ENCODE measurements at regions not wholly inside any gene's neighbourhood (a gene's known extent, or its start where the extent isn't known, plus 50 kb on each side); places are given as distances from the start of the nearest gene placed in this dataset.

DNA sequence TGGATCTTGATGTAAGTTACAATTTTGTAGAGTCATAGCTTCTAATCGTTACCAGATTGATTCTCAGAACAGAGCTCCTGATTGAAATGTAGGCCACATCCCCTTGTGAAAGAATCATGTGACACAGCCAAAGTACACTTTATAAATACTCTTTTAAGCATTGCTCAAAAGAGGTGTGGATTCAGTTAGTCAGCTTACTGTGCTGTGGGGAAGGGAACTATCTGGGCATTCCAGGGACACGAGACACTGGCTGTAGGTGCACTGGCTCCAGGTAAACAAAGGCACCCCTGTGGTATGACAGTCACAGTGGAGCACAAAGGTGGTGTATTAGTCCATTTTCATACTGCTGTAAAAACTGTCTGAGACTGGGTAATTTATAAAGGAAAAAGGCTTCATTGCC is 222.8 kb downstream of the LIG4 start:
- ChIA-PET CTCF (no interaction called here), RAD21 (ENCODE audit: low non-redundant PET in 1 of 2, low total read pairs in 2 of 2, uncharacterized antibody in 2 of 2, unreplicated experiment in 2 of 2) (no interaction called here), POLR2A (no interaction called here)
- Histone ChIP-seq H3K9me2 (ENCODE audit: insufficient read depth) (no peaks in the 10 kb centered on the region), H3K27ac (ENCODE audit: low read depth, low read length) (no peak overlapping the region), H3K9me3 (ENCODE audit: control insufficient read depth in 1 of 2, insufficient read depth in 1 of 2, low read depth in 1 of 2, low read length in 2 of 2) (peaks cover 10 to 17% of the 10 kb centered on the region in 2 experiments; a peak in 2 of 4 replicates), H3K4me1 (ENCODE audit: control insufficient read depth in 1 of 2, insufficient read depth in 2 of 2, low read length in 2 of 2) (no peaks in the 10 kb centered on the region), H3K79me2 (ENCODE audit: insufficient read depth, low read length) (no peaks in the 10 kb centered on the region), H3K4me3 (replicated peaks in 1 of 2; ENCODE audit: low read depth in 1 of 2, low read length in 2 of 2) (no peak overlapping the region), H2AFZ (ENCODE audit: low read depth, low read length, poor library complexity, severe bottlenecking) (no peak overlapping the region), H4K20me1 (ENCODE audit: insufficient read depth) (no peaks in the 10 kb centered on the region; the same call in 1 of the 2 replicates), H3K36me3 (ENCODE audit: control insufficient read depth in 1 of 2, insufficient read depth in 2 of 2, low read length in 2 of 2) (no peaks in the 10 kb centered on the region), H3K9ac (ENCODE audit: low read length) (no peak overlapping the region), H3K27me3 (ENCODE audit: insufficient read depth, low read length) (no peaks in the 10 kb centered on the region), H3K4me2 (ENCODE audit: low read length) (no peak overlapping the region)
- no peak for TF ChIP-seq TCF7L2 (IDR thresholded peaks at IDR 0.05; ENCODE audit: borderline replicate concordance, extremely low read depth, insufficient read depth, insufficient read length)
- TF ChIP-seq SIN3A (IDR thresholded peaks at IDR 0.05; ENCODE audit: low read depth): no peak
- TF ChIP-seq, protein P1, sequence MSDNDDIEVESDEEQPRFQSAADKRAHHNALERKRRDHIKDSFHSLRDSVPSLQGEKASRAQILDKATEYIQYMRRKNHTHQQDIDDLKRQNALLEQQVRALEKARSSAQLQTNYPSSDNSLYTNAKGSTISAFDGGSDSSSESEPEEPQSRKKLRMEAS (IDR thresholded peaks at IDR 0.05): no peak
- no peak for TF ChIP-seq SRF (IDR thresholded peaks at IDR 0.05; ENCODE audit: low read depth)
- TF ChIP-seq, protein P2, sequence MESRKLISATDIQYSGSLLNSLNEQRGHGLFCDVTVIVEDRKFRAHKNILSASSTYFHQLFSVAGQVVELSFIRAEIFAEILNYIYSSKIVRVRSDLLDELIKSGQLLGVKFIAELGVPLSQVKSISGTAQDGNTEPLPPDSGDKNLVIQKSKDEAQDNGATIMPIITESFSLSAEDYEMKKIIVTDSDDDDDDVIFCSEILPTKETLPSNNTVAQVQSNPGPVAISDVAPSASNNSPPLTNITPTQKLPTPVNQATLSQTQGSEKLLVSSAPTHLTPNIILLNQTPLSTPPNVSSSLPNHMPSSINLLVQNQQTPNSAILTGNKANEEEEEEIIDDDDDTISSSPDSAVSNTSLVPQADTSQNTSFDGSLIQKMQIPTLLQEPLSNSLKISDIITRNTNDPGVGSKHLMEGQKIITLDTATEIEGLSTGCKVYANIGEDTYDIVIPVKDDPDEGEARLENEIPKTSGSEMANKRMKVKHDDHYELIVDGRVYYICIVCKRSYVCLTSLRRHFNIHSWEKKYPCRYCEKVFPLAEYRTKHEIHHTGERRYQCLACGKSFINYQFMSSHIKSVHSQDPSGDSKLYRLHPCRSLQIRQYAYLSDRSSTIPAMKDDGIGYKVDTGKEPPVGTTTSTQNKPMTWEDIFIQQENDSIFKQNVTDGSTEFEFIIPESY (IDR thresholded peaks at IDR 0.05; ENCODE audit: extremely low read depth, insufficient replicate concordance, low read length): no peak
- intact Hi-C loops (cut with micrococcal nuclease): no loop called here
- ATAC-seq (no peak), DNase-seq (ENCODE audit: low read depth, low spot score) (no peak)
- no TSS peak for BruUV-seq (replicated peaks)

DNA sequence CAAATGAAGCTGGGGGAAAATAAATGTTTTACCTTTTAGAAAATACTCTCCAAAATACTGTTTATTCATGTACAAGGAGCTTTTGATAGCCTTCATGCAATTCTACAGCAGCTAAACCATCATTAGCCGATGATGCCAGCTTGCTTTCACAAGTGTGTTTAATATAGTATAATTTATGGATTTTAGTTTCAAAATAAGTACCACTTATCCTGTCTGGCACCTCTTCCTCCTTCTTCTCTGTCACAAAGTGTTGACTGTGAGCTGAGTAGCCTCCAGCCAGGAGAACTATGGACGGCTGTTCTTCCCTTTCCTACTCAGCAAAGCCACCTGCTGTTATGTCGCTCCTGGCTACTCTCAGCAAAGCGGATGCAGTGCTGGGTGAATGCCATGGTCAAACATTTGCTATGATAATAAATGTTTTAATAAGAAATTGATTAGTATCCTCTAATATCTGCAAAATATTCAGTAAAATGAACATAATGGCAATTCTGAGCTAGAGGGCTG is 238.2 kb downstream of the LIG4 start:
- Histone ChIP-seq H3K27ac (ENCODE audit: low read depth, low read length) (no peak overlapping the region), H3K4me1 (ENCODE audit: control insufficient read depth in 1 of 2, insufficient read depth in 2 of 2, low read length in 2 of 2) (no peaks in the 10 kb centered on the region), H3K4me2 (ENCODE audit: low read length) (no peak overlapping the region), H3K79me2 (ENCODE audit: insufficient read depth, low read length) (no peaks in the 10 kb centered on the region), H3K9me3 (ENCODE audit: control insufficient read depth in 1 of 2, insufficient read depth in 1 of 2, low read depth in 1 of 2, low read length in 2 of 2) (peaks cover 3 to 18% of the 10 kb centered on the region in 2 experiments; a peak in 2 of 4 replicates), H3K36me3 (ENCODE audit: control insufficient read depth in 1 of 2, insufficient read depth in 2 of 2, low read length in 2 of 2) (no peaks in the 10 kb centered on the region), H2AFZ (ENCODE audit: low read depth, low read length, poor library complexity, severe bottlenecking) (no peak overlapping the region), H3K9me2 (ENCODE audit: insufficient read depth) (no peaks in the 10 kb centered on the region), H3K27me3 (ENCODE audit: insufficient read depth, low read length) (no peaks in the 10 kb centered on the region), H3K4me3 (replicated peaks in 1 of 2; ENCODE audit: low read depth in 1 of 2, low read length in 2 of 2) (no peak overlapping the region), H3K9ac (ENCODE audit: low read length) (no peak overlapping the region), H4K20me1 (ENCODE audit: insufficient read depth) (no peaks in the 10 kb centered on the region)
- BruUV-seq (replicated peaks): no TSS peak
- DNase-seq (ENCODE audit: low read depth, low spot score) (no peak), ATAC-seq (no peak)
- ChIA-PET CTCF (no interaction called here), RAD21 (ENCODE audit: low non-redundant PET in 1 of 2, low total read pairs in 2 of 2, uncharacterized antibody in 2 of 2, unreplicated experiment in 2 of 2) (no interaction called here), POLR2A (no interaction called here)
- intact Hi-C loops (cut with micrococcal nuclease): no loop called here
- TF ChIP-seq SP1 (IDR thresholded peaks at IDR 0.05; ENCODE audit: low read depth): no peak
- TF ChIP-seq, protein P3, sequence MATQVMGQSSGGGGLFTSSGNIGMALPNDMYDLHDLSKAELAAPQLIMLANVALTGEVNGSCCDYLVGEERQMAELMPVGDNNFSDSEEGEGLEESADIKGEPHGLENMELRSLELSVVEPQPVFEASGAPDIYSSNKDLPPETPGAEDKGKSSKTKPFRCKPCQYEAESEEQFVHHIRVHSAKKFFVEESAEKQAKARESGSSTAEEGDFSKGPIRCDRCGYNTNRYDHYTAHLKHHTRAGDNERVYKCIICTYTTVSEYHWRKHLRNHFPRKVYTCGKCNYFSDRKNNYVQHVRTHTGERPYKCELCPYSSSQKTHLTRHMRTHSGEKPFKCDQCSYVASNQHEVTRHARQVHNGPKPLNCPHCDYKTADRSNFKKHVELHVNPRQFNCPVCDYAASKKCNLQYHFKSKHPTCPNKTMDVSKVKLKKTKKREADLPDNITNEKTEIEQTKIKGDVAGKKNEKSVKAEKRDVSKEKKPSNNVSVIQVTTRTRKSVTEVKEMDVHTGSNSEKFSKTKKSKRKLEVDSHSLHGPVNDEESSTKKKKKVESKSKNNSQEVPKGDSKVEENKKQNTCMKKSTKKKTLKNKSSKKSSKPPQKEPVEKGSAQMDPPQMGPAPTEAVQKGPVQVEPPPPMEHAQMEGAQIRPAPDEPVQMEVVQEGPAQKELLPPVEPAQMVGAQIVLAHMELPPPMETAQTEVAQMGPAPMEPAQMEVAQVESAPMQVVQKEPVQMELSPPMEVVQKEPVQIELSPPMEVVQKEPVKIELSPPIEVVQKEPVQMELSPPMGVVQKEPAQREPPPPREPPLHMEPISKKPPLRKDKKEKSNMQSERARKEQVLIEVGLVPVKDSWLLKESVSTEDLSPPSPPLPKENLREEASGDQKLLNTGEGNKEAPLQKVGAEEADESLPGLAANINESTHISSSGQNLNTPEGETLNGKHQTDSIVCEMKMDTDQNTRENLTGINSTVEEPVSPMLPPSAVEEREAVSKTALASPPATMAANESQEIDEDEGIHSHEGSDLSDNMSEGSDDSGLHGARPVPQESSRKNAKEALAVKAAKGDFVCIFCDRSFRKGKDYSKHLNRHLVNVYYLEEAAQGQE (IDR thresholded peaks at IDR 0.05; ENCODE audit: low read depth): no peak
- TF ChIP-seq CEBPB (IDR thresholded peaks at IDR 0.05; ENCODE audit: low read depth): no peak
- TF ChIP-seq ZNF274 (IDR thresholded peaks at IDR 0.05; ENCODE audit: low read depth, low read length): no peak
- no peak for TF ChIP-seq SIN3A (IDR thresholded peaks at IDR 0.05; ENCODE audit: low read depth)
- no peak for TF ChIP-seq EGR1 (IDR thresholded peaks at IDR 0.05; ENCODE audit: low read depth)
- TF ChIP-seq POLR2AphosphoS5 (IDR thresholded peaks at IDR 0.05; ENCODE audit: low read depth, low read length): no peak
- no peak for TF ChIP-seq EZH2 (IDR thresholded peaks at IDR 0.05)
- no peak for TF ChIP-seq SRF (IDR thresholded peaks at IDR 0.05; ENCODE audit: low read depth)
- TF ChIP-seq TCF7L2 (IDR thresholded peaks at IDR 0.05; ENCODE audit: borderline replicate concordance, extremely low read depth, insufficient read depth, insufficient read length): no peak
- no peak for TF ChIP-seq ZFX (IDR thresholded peaks at IDR 0.05)
